HG03354 (cell line): ENCODE measurements at regions not wholly inside any gene's neighbourhood (a gene's known extent, or its start where the extent isn't known, plus 50 kb on each side); places are given as distances from the start of the nearest gene placed in this dataset.

Source experiments
- ATAC-seq: cut with Tn5 transposase; IDR thresholded peaks from one replicate; pipeline ENCODE4 v1.9.1; 2021; ENCODE audit warnings: mild to moderate bottlenecking; ENCODE audit not compliant: unreplicated experiment, poor library complexity, severe bottlenecking

DNA sequence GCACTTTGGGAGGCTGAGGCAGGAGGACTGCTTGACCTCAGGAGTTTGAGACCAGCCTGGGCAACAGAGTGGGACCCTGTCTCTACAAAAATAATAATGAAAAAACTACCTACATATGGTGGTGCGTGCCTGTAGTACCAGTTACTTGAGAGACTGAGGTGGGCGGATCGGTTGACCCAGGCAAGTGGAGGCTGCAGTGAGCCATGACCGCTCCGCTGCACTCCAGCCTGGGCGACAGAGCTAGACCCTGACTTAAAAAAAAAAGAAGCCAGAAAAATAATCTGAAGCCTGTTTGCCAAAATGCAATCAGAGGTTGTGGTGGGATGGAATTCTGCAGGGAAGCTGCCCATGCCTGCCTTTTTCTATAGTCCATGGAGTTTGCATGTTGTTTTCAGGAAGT lies 50.4 kb upstream of the GGTA1 start:
- ATAC-seq = no peak

DNA sequence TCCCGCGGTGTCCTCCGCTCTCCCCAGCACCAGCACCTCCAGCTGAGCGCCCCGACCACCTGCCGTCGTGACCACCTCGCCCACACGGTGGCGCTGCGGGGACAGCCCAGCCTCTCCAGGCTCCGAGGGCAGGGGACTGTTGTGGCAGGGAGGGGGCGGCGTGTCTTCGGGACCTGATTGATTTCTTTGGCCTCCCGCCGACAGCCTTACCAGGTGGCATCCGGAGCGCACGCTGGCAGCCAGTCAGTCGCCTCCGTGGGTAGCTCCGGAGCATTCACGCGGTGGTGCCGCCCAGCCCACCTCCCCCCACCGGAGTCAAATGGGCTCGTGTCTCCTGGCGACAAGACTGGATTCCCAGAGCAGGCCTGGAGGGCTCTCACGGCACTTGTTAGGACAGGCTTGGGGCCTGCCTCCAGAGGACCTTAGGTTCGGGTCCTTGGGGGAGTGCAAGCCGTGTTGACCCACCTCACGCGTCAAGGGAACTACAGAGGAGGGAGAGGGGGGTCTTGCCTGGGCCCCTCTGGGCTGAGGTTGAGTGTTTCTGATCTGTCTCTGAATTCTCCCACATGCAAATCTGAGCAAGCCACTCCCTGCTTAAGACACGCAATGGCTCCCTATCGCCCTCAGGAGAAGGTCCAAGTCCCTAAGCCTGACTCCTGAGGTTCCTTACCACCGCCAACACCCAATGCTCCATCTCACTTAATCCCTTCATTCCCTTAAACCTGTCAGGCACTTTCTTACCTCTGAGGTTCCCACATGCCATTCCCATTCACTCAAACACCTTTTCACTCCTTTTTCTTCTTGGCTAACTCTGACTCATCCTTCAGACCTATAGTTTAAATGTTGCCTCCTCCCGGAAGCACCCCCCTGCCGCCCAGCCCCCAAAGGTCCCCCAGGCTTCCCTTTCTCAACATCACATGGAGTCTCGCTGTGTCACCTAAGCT lies 51.2 kb upstream of the GGTA1 start:
- ATAC-seq = peak; percentile 81

DNA sequence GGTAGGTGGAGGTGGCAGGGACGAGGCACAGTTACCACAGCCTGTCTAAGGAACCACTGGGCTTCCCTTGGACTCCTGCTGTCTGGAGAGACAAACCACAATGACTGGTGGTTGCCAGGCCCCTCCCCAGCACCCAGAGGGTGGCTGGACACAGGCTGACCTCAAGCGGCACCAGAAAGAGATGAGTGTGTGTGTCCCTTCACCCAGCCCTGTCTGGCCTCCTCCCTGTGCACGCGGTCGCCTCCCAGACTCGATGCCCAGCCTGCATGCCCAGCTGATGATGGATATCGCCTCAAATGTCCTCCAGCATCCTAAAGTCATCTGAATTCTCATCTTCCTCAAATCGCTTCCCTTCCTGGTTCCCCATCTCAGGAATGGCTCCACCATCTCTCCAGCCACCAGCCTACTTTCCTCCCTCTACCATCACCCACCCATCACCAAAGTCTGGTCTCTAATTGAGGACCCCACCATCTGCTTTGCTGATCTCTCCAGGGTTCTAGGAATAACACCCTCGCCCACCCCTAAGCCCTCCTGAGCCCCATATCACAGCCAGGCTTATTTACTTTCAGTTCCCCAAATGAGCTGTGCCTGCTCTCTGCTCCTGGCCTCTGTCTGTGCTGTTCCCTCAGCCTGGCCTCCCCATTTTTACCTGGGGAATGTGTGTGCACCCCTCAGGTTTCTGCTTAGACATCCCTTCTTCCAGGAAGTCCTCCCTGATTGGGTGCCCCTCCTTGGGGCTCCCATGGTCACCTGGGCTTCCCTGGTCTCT lies 52.5 kb upstream of the GGTA1 start:
- ATAC-seq = no peak

DNA sequence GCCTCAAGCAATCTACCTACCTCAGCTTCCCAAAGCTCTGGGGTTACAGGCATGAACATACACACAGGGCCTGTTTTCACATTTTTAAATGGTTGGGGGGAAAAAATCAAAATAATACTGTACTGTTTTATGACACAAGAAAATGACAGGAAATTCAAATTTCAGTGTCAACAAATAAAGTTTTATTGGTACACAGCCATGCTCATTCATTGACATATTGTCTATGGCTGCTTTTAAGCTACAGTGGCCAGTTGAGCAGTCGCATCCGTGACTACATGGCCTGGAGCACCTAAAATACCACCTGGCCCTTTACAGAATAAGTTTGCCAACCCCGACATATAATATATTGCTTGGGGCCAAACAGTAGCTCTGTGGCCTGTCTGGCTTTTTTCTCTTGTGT lies 56.4 kb upstream of the GGTA1 start:
- no peak for ATAC-seq

DNA sequence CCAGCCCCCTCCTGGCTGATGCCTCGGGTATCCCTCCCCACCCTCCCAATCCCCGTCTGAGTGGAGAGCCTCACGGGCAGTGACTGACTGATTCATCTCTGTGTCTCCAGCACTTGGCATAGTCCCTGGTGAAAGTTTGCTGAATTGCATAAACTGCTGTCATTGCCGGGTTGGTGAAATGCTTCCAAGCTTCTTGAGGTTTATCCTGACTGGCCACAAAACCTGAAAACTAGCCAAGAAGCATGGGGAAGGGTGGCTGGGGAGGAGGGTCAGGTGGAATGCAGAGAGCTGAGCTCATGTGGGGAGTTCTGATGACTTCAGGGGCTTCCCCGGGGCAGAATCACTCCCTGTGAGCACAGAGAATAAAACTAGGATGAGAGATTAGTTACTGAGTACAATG lies 56.9 kb upstream of the GGTA1 start:
- ATAC-seq = no peak

DNA sequence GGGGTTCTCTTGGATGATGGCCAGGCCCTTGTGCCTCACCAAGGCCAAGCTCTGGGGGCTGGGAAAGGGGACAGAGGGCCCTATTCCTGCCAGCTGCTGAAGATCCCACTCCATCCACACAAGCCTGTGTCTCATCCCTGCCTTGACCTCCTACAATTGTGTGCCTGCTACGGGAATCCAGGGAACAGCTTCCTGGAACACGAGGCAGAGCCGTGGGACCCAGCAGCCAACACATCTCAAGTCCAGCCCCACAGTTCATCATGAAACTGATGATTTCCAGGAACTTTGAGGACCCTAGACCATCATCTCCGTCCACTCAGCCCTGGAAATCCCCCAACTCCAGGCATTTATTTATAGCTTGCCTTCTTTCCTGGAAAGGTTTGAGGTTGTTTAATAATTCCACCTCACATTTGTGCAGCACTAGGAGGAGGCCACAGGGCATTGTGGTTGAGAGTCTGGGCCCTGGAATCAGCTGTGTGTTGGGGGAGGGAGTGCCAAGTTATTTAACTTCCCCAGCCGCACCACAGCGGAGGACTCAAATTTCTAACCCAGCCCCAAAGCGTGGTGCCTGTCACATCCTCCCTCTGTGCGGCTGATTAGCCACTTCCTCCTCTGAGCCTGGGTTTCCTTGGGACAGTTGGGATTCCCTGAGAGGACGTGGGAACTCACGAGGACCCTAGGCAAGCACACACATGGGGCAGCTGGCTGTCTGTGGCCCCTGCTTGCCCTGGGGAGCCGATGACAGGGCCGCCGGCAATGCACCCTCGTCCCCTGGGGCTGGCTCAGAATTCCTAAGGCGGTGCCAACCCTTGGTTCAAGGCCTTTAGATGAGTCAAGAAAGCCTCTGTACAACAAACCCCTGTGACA lies 58.2 kb upstream of the GGTA1 start:
- ATAC-seq = peak; percentile 59

DNA sequence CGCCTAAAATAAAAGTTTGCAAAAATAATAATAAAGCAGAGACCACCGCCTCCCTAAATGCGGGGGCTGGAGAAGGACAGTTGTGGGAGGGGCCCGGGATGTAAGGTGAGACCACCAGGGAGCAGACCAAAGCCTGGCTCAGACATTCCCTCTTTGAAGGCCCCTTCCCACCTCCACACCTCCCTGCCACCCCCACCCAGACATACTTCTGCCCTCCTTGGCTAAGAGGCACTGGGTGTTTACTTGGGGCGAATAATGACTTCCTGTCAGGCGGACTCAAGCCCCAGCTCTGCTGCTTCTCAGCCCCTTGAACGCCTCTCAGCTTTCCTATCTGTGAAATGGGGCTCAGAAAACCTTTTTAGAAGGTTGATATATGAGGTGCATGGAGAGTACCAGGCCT lies 58.8 kb upstream of the GGTA1 start:
- ATAC-seq = no peak

DNA sequence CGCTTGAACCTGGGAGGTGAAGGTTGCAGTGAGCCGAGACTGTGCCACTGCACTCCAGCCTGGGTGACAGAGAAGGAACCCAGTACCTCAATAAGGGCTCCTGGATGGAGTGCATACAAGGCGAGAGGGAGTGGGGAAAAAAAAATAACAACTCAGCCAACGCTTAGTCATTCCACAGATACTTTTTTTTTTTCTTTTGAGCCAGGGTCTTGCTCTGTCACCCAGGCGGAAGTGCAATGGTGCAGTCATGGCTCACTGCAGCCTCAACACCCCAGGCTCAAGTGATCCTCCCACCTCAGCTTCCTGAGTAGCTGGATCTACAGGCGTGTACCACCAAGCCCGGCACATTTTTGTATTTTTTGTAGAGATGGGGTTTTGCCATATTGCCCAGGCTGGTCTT lies 59.5 kb upstream of the GGTA1 start:
- ATAC-seq = peak; percentile 64

DNA sequence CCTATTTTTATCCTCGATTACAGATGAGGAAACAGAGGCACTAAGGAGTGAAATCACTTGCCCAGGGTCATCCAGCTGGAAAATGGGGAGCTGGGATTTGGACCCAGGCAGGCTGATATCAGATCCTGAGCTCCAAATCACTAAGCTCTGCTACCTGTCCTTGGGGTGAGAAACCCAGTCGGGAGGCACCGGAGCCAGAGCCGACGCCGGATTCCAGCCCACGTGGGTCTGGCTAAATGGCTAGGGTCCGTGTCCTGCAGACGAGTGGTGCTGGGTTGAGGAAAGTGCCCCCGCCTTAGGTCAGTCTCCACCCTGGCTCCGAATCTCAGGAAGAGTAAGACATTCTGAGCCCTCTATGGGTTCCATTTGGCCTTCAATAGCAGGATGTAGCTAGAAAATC lies 61.3 kb upstream of the GGTA1 start:
- ATAC-seq = no peak

DNA sequence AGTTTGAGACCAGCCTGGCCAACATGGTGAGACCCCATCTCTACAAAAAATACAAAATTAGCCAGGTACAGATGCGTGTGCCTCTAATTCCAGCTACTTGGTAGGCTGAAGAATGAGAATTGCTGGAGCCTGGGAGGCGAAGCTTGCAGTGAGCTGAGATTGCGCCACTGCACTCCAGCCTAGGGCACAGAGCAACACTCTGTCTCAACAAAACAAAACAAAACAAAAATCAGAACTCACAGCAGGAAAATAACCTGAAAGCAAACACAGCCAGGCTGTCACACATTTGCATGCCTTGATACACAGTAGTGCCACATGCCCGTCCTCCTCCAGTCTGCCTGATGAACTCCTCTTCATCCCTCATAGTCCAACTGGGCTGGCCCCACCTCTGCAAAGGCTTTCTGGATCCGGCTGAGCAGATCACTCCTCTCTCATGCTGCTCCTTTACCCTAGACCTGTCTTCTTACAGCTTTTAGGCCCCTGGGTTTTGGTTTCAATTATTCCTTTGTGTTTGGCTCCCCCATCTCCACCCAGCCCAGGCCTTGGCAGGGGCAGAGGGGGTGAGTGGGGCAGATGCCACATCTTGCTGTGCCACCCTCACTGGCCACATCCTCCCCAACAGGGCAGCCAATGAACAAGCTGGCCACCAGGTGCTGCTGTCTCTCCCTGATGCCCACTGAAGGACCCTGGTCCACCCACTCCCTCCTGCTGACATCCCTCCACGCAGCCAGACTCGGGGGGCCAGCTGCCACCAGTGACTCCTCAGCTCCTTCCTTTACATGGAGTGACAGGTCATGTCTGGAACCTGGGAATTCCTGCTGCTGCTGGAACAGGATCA lies 62.0 kb upstream of the GGTA1 start:
- ATAC-seq = no peak

DNA sequence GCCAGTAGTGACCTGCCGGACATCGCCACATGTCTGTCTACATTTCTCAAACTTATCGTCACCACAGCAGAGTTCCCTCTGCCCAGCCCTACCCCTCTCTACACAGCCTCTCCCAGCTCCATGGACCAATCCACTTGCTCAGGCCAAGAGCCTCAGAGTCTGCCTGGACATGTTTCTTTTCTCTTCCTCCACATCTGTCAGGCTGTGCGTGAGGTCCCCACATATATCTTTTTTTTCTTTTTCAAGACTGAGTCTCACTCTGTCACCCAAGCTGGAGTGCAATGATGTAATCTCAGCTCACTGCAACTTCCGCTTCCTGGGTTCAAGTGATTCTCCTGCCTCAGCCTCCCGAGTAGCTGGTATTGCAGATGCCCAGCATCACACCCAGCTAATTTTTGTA lies 62.7 kb upstream of the GGTA1 start:
- ATAC-seq = no peak

DNA sequence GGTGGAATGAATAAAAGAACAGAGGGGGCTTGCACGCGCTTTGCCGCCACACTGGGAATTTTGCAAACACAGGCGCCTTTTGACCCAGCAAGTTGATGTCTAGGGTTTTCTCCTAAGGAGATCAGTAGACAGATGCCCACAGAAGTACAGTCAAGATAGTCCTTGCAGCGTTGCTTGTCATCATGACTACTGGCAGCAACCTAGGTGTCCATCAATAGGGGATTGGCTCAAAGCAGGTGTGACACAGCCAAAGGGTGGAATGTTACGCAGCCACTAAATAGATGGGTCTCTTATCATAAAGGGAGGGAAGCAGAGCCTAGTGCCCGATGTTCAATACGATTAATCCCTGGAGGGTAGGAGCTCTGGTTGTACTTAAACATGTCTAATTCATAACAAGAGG lies 63.8 kb upstream of the GGTA1 start:
- no peak for ATAC-seq

DNA sequence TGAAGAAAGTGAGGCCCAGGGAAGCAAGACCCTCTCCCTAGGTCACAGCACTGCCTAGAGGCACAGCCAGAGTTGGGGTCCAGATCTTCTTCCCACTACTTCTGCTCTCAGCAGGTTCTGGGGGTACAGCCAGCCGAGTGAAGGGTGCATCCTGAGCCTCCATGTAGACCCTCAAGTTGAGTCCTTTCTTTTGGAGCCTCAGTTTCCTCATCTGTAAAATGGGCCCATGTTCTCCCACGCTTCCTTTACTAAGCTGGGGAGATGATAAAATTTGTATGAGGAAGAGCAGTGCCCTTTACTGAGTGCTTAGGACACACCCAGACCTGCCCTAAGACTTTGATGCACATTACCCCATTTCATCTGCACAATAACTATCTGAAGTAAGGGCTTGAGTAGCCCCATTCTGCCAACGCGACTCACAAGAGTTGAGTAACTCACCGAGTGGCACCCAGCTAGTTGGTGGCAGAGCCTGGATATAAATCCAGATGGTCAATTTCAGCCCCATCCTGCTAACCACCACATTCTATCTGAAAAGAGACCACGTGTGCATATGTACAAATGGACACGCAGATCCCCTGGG lies 64.3 kb upstream of the GGTA1 start:
- no peak for ATAC-seq

DNA sequence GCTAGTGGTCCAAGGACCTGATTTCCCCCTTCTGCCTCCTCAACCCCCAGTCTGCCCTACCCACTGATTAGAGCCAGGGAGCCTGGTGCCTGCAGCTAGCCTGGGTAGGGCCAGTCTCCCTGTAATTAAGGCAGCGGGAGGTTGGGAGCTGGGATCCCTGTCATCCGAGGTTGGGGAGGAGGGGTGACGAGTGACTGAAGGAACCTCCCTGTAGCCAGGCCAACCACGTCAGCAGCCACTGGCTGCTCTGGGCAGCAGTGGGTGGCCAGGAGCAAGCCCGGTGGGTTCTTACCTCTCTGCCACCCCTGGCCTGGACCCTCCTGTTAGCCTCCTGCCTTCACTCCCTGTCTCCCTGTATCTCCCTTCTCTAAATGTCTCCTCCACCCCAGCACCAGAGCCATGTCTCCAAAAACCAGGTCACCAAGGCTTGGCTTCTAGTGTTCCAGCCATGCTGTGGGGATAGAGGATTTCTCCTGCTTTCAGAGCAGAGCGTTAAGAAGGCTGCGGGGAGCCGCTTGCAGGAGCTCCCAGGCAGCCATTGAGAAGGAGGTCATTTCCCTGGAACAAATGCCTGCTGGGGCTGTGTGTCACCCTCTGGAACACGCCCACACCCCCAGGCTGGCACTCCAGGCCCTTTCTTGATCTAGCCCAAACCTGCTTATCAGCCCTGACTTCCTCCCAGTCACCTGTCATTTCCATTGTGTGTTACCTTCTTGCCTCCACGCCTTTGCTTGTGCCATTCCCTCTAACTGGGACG lies 65.0 kb upstream of the GGTA1 start:
- ATAC-seq = no peak

DNA sequence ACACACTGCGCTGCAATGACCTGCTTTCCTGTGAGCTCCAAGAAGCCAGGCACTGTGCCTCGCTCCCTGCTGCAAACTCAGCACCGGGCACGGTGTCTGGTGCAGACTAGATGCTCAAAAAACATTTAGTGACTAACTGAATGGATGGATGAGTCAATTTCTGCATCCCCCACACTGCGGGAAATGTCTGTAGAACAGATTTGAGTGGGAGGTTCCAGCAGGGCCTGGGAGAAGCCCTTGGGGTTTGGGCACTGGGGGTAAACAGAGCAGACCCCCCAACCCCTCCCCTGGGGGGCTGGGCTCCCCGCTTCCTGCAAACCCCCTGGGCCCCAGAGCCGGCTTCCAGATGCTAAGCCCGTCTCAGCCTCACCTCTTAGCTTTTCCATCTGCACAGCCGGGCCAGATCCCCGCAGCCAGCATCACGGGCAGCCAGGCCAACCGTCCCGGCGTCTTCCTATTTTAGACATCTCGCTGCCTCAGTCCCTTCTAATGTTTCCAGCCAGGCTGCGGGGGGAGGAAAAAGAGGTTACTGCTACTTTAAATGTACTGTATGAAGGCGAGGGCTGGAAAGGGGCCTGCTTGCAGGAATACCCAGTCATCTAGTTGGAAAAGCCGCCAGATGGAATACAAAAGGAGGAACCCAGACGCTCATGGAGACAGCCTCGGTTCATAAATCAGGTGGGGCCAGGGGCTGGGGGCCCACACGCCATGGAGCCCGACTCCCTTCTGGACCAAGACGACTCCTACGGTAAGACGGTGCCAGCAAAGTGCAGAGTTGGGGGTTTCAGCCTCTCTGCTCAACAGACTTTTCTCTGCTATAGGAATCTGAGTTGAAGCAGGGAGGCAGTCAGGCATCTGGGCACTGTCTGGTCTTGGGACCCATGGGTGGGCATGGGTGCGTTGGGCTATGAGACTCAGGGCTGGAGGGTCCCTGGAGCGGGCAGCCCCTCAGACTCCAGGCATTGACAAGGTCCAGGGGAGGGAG lies 67.1 kb upstream of the GGTA1 start:
- ATAC-seq = no peak

DNA sequence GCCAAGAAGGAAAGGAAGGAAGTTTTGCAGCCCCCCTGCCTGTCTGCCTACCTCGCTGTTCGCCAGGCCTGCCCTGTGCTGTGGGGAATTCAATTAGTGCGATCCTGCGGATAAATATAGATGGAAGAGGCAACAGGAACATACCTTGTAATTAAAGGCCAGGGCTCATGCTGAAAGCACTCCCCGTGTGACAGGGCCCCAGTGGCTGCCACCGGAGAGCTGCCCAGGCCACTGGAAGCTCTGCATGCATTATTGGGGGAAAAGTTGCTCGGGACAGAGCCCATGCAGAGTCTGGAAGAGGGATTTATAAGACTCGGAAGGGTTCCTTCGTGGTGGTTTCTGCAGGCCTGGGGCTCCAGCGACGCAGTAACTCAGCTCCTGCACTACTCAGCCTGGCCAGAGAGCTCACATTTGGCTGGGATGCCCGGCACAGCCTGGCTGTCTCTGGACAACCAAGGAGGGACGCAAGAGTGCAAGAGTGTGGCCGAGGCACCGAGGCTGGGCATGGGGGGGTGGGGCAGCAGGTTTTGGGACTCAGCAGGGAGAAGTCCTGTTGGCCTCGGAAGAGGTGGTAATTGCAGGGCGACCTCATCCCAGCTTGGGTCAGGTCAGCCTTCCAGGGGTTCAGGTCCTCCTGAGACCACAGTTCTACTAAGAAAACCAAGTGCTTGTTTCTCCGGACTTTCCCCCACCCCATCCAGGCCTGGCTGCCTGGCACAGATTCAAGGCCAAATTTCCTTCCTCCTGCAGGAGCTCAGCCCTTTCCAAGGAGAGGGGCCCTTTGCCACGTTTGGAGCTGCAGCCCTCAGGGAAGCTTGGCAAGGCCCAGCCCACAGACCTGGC lies 68.1 kb upstream of the GGTA1 start:
- ATAC-seq = no peak
